Uterus (tissue), 2 donors: ENCODE measurements at regions not wholly inside any gene's neighbourhood (a gene's known extent, or its start where the extent isn't known, plus 50 kb on each side); places are given as distances from the start of the nearest gene placed in this dataset.

Source experiments
- POLR2A ChIP-seq, 2 donors: fragments of 450-650 bp; IDR thresholded peaks; one replicate each; pipeline ENCODE4 v1.6.1; 2016; ENCODE audit warnings: antibody characterized with exemption in 2 of 2, mild to moderate bottlenecking in 1 of 2, moderate library complexity in 1 of 2
- TF ChIP-seq, protein P1 (sequence below), 4 experiments: fragments of 200-600 bp in 2 of 4; fragments of 450-650 bp in 2 of 4; sonication (generic) in 2 of 4; IDR thresholded peaks; one replicate each; pipeline ENCODE4 v1.5.1; 2016 to 2019; ENCODE audit warnings: antibody characterized with exemption in 4 of 4, mild to moderate bottlenecking in 2 of 4, moderate library complexity in 1 of 4

DNA sequence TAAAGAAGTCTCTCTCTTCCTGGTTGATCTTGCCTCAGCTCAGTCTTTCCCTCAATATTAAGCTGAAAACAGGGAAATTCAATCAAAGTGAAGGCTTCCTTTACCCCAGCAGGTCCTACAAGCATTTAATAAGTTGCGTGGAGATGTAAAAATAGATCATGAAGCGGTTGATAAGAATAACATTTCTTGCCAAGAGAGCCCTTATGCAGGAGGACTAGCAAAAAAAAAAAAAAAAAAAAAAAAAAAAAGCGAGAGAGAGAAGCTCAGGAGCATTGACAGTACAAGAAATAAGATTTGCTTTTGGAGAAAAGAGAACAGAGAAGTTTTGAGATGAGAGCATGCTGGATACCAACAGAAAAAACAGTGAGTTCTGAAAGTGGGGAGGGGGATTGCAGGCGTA is 112.2 kb upstream of the CLMP start:
- no peak for TF ChIP-seq POLR2A (IDR thresholded peaks at IDR 0.05)
- TF ChIP-seq, protein P1, sequence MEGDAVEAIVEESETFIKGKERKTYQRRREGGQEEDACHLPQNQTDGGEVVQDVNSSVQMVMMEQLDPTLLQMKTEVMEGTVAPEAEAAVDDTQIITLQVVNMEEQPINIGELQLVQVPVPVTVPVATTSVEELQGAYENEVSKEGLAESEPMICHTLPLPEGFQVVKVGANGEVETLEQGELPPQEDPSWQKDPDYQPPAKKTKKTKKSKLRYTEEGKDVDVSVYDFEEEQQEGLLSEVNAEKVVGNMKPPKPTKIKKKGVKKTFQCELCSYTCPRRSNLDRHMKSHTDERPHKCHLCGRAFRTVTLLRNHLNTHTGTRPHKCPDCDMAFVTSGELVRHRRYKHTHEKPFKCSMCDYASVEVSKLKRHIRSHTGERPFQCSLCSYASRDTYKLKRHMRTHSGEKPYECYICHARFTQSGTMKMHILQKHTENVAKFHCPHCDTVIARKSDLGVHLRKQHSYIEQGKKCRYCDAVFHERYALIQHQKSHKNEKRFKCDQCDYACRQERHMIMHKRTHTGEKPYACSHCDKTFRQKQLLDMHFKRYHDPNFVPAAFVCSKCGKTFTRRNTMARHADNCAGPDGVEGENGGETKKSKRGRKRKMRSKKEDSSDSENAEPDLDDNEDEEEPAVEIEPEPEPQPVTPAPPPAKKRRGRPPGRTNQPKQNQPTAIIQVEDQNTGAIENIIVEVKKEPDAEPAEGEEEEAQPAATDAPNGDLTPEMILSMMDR (IDR thresholded peaks at IDR 0.05) = no peak
